ENCODE measurements at regions not wholly inside any gene's neighbourhood (a gene's known extent, or its start where the extent isn't known, plus 50 kb on each side); places are given as distances from the start of the nearest gene placed in this dataset.

DNA sequence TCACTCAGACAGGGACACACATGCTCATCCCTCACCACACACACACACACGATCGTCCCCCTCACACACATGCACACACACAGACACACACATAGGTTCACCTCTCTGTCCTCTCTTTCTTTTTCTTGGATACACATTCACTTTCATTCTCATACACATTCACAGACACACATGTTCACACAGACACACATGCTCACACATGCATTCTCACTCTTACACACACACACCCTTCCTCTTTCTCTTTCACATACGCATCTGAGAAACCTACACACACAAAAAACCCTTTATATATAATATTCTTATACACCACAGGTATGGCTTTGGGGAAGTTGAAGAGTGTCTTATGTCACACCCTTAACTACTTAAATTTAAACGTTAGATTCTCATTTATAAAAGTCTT lies 248.6 kb upstream of the RUNX1 start:
- TF ChIP-seq, protein P1, sequence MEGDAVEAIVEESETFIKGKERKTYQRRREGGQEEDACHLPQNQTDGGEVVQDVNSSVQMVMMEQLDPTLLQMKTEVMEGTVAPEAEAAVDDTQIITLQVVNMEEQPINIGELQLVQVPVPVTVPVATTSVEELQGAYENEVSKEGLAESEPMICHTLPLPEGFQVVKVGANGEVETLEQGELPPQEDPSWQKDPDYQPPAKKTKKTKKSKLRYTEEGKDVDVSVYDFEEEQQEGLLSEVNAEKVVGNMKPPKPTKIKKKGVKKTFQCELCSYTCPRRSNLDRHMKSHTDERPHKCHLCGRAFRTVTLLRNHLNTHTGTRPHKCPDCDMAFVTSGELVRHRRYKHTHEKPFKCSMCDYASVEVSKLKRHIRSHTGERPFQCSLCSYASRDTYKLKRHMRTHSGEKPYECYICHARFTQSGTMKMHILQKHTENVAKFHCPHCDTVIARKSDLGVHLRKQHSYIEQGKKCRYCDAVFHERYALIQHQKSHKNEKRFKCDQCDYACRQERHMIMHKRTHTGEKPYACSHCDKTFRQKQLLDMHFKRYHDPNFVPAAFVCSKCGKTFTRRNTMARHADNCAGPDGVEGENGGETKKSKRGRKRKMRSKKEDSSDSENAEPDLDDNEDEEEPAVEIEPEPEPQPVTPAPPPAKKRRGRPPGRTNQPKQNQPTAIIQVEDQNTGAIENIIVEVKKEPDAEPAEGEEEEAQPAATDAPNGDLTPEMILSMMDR (IDR thresholded peaks at IDR 0.05), result no peak
- TF ChIP-seq POLR2A (IDR thresholded peaks at IDR 0.05), result no peak

Measured in thyroid gland (tissue), 4 donors.